ENCODE measurements at regions not wholly inside any gene's neighbourhood (a gene's known extent, or its start where the extent isn't known, plus 50 kb on each side); places are given as distances from the start of the nearest gene placed in this dataset.

DNA sequence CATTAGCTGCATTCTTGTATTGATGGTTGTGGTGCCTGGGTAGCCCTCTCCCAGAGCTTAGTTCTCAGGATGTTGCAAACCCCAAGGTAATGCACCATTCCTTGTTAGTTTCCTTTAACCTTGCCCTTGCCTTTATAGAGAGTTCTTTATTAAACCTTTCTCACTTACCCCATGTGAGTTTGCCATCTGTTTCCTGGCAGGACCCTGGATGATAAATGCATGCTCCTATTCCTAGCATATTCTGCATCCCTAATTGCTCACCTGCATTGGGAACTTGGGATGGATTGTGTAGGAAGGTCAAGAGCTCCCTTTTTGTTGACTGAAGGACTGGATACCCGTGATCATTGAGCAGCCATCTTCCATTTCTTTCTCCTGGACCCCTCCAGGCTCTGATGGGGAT, 59.9 kb upstream of the AP1S2 start:
- no peak for DNase-seq

DNA sequence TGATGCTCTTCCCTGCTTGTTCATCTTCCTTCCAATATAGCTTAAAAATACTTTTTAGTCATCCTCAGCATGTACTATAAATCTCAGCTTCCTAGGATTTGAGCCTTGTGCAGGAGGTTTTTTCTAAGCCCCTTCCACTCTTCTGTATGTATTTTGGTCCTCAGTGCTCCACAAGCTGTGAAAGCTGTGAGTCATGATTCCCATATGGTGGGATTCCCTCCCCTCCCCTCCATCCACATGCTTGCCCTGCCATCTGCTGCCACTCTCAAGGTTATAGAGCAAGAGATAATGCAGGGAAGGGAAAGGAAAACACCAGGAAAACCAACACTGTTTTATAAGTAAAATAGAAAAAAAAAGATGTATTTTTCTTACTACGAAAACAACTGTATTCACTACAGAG, 58.5 kb upstream of the AP1S2 start:
- no peak for DNase-seq

GRCh38 chrX:15911734-15912550, 57.3 kb upstream of the AP1S2 start:
- no peak for DNase-seq

DNA sequence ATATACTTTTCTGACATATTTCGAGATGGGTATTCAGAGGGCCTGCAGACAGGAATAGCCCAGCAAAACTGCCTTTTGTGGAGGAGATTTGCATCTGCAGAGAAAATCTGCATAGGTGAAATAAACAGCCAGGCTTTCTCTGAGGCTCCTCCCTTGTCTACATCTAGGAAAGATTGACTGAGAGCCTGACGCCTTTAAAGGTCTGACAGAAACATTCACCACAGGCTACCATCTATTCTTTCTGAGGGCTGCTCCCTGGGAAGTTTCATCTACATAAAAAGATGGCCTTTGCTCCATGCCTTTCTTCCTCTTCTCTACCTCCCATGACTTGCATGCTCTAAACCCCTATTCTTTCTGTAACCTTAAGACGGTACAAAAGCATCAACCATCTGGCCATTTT, 55.0 kb upstream of the AP1S2 start:
- no peak for DNase-seq

- no peak for DNase-seq
Measured at GRCh38 chrX:15908603-15909290, 54.1 kb upstream of the AP1S2 start.

DNA sequence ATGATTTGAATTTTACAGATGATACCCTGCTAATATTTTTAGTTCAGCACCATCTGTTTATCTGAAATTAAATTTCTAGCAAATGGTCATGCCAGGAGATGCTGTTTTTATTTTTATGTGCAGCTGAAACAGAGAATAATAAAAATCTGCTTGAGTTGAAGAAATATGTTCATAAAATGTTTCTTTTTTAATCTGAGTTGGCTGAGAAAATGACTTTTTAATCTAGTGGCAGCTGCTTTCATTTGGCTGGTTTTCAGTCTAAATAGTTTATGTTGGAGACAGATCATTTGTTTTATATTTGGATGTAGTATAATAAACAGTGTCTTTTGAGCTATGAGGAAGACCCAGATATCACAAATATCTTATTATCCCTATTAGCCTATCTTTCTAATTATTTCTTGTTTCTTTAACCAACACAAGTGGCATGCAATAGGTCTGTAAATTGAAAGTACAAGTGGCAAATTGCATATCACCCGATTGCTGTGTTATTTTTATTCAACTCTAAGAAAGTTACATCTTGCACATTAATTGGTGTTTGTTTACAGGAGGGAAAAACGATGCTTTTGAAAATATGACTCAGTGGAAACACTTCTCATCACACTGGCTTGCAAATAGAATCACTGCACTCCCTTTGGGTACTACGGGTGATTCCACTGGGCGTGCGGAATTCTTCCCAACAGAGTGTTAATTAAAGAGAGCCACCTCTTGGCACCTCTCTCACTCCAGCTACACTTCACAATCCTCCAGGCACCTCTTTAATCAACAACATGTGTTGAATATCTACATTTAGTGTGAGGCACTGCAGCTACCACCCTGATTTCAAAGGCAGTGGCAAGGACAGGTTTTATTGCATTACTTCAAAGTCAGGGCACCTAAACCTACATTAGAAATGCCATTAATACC, 51.7 kb upstream of the AP1S2 start:
- no peak for DNase-seq
